Neural cell (in vitro differentiated cells): ENCODE measurements at regions not wholly inside any gene's neighbourhood (a gene's known extent, or its start where the extent isn't known, plus 50 kb on each side); places are given as distances from the start of the nearest gene placed in this dataset.

Experiments
- EP300 ChIP-seq: fragments of 450-650 bp; conservative IDR thresholded peaks from 2 replicates; pipeline ENCODE4 v1.6.1; 2014; ENCODE audit warnings: antibody characterized with exemption, mild to moderate bottlenecking, moderate library complexity; ENCODE audit not compliant: poor library complexity, severe bottlenecking
- TF ChIP-seq, protein P1 (sequence below): fragments of 450-650 bp; IDR thresholded peaks from 2 replicates; pipeline ENCODE4 v1.5.1; 2014; ENCODE audit warnings: antibody characterized with exemption, mild to moderate bottlenecking, moderate library complexity; ENCODE audit not compliant: poor library complexity, severe bottlenecking

GRCh38 chr13:104816726-104817125 is 1718.7 kb downstream of the EFNB2 start:
- no peak for TF ChIP-seq EP300
- TF ChIP-seq, protein P1, sequence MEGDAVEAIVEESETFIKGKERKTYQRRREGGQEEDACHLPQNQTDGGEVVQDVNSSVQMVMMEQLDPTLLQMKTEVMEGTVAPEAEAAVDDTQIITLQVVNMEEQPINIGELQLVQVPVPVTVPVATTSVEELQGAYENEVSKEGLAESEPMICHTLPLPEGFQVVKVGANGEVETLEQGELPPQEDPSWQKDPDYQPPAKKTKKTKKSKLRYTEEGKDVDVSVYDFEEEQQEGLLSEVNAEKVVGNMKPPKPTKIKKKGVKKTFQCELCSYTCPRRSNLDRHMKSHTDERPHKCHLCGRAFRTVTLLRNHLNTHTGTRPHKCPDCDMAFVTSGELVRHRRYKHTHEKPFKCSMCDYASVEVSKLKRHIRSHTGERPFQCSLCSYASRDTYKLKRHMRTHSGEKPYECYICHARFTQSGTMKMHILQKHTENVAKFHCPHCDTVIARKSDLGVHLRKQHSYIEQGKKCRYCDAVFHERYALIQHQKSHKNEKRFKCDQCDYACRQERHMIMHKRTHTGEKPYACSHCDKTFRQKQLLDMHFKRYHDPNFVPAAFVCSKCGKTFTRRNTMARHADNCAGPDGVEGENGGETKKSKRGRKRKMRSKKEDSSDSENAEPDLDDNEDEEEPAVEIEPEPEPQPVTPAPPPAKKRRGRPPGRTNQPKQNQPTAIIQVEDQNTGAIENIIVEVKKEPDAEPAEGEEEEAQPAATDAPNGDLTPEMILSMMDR, result no peak
